T-helper 2 cell treated with Interferon-gamma antibody and Interleukin-4, amounts not matched to agents 5 μg/mL and 100 μg/mL, for 36 hours (primary cell): ENCODE measurements at regions not wholly inside any gene's neighbourhood (a gene's known extent, or its start where the extent isn't known, plus 50 kb on each side); places are given as distances from the start of the nearest gene placed in this dataset.
"Not testable (repeated sequence)": the region's sequence is repeated elsewhere in the genome, so short reads cannot be mapped to it uniquely, and the experiment has no call there.

Source experiments
- DNase-seq: peaks from one replicate; pipeline ENCODE4 v3.0.0; 2021; ENCODE audit warnings: low spot score
- H3K27ac Mint-ChIP-seq: one replicate; pipeline ENCODE4 v1.8.0; 2021; ENCODE audit warnings: mild to moderate bottlenecking, mixed read lengths
- H3K27me3 Mint-ChIP-seq: one replicate; pipeline ENCODE4 v1.8.0; 2021; ENCODE audit warnings: low read depth, mixed read lengths
- H3K36me3 Mint-ChIP-seq: one replicate; pipeline ENCODE4 v1.8.0; 2021; ENCODE audit warnings: low read depth, mixed read lengths
- H3K4me1 Mint-ChIP-seq: one replicate; pipeline ENCODE4 v1.8.0; 2021; ENCODE audit warnings: low read depth, mixed read lengths
- H3K4me3 Mint-ChIP-seq: one replicate; pipeline ENCODE4 v1.8.0; 2022; ENCODE audit warnings: mild to moderate bottlenecking, moderate library complexity, mixed read lengths
- H3K9me3 Mint-ChIP-seq: one replicate; pipeline ENCODE4 v1.8.0; 2021; ENCODE audit warnings: mixed read lengths

- Mint-ChIP-seq H3K36me3 (no peaks in the 10 kb centered on the region), H3K27ac (no peak overlapping the region), H3K27me3 (no peaks in the 10 kb centered on the region), H3K4me1 (no peaks in the 10 kb centered on the region), H3K4me3 (no peak overlapping the region), H3K9me3 (peaks cover 52% of the 10 kb centered on the region)
- DNase-seq, result no peak
Measured at GRCh38 chr5:45893309-45893708, 197.1 kb upstream of the HCN1 start.

GRCh38 chr5:45890441-45891080 lies 194.4 kb upstream of the HCN1 start:
- not testable (repeated sequence) for H3K27ac Mint-ChIP-seq, H3K4me3 Mint-ChIP-seq, H3K36me3 Mint-ChIP-seq, H3K27me3 Mint-ChIP-seq, H3K4me1 Mint-ChIP-seq, DNase-seq
- peaks cover 54% of the 10 kb centered on the region for H3K9me3 Mint-ChIP-seq

GRCh38 chr5:45862763-45863162 lies 166.6 kb upstream of the HCN1 start:
- Mint-ChIP-seq H3K9me3 (peaks cover 59% of the 10 kb centered on the region), H3K27me3 (no peaks in the 10 kb centered on the region), H3K36me3 (no peaks in the 10 kb centered on the region), H3K4me3 (no peak overlapping the region), H3K27ac (no peak overlapping the region), H3K4me1 (no peaks in the 10 kb centered on the region)
- DNase-seq, result no peak

- H3K9me3 Mint-ChIP-seq, result peaks cover 55% of the 10 kb centered on the region
- no peaks in the 10 kb centered on the region for H3K36me3 Mint-ChIP-seq
- H3K27ac Mint-ChIP-seq, result no peak overlapping the region
- H3K4me3 Mint-ChIP-seq, result no peak overlapping the region
- DNase-seq, result no peak
- H3K27me3 Mint-ChIP-seq, result no peaks in the 10 kb centered on the region
- H3K4me1 Mint-ChIP-seq, result no peaks in the 10 kb centered on the region
Measured at GRCh38 chr5:45847877-45848276, 151.7 kb upstream of the HCN1 start.

- H3K4me3 Mint-ChIP-seq, result no peak overlapping the region
- H3K36me3 Mint-ChIP-seq, result no peaks in the 10 kb centered on the region
- no peak overlapping the region for H3K27ac Mint-ChIP-seq
- DNase-seq, result no peak
- no peaks in the 10 kb centered on the region for H3K4me1 Mint-ChIP-seq
- no peaks in the 10 kb centered on the region for H3K27me3 Mint-ChIP-seq
- H3K9me3 Mint-ChIP-seq, result peaks cover 56% of the 10 kb centered on the region
Measured at GRCh38 chr5:45826055-45826454, 129.9 kb upstream of the HCN1 start.

- H3K9me3 Mint-ChIP-seq, result peaks cover 47% of the 10 kb centered on the region
- H3K4me1 Mint-ChIP-seq, result no peaks in the 10 kb centered on the region
- no peak overlapping the region for H3K4me3 Mint-ChIP-seq
- no peak overlapping the region for H3K27ac Mint-ChIP-seq
- no peaks in the 10 kb centered on the region for H3K27me3 Mint-ChIP-seq
- no peaks in the 10 kb centered on the region for H3K36me3 Mint-ChIP-seq
- DNase-seq, result no peak
Measured at GRCh38 chr5:45800331-45800730, 104.2 kb upstream of the HCN1 start.

GRCh38 chr5:45799388-45799787 lies 103.2 kb upstream of the HCN1 start:
- no peaks in the 10 kb centered on the region for H3K36me3 Mint-ChIP-seq
- H3K9me3 Mint-ChIP-seq, result peaks cover 47% of the 10 kb centered on the region

GRCh38 chr5:45796959-45797553 lies 100.9 kb upstream of the HCN1 start:
- no peaks in the 10 kb centered on the region for H3K4me1 Mint-ChIP-seq
- peaks cover 46% of the 10 kb centered on the region for H3K9me3 Mint-ChIP-seq
- H3K27ac Mint-ChIP-seq, result no peak overlapping the region
- no peak overlapping the region for H3K4me3 Mint-ChIP-seq
- no peaks in the 10 kb centered on the region for H3K36me3 Mint-ChIP-seq
- no peaks in the 10 kb centered on the region for H3K27me3 Mint-ChIP-seq
- DNase-seq, result no peak

More at GRCh38 chr5:45799388-45799787, 103.2 kb upstream of the HCN1 start:
- no peak overlapping the region for H3K4me3 Mint-ChIP-seq
- no peak for DNase-seq
- no peaks in the 10 kb centered on the region for H3K27me3 Mint-ChIP-seq
- no peak overlapping the region for H3K27ac Mint-ChIP-seq
- no peaks in the 10 kb centered on the region for H3K4me1 Mint-ChIP-seq

- H3K27me3 Mint-ChIP-seq, result no peaks in the 10 kb centered on the region
- H3K9me3 Mint-ChIP-seq, result peaks cover 43% of the 10 kb centered on the region
- no peak overlapping the region for H3K4me3 Mint-ChIP-seq
- no peaks in the 10 kb centered on the region for H3K36me3 Mint-ChIP-seq
- no peak for DNase-seq
- H3K27ac Mint-ChIP-seq, result no peak overlapping the region
- no peaks in the 10 kb centered on the region for H3K4me1 Mint-ChIP-seq
Measured at GRCh38 chr5:45795458-45795857, 99.3 kb upstream of the HCN1 start.

GRCh38 chr5:45793638-45794532 lies 97.7 kb upstream of the HCN1 start:
- no peak overlapping the region for H3K4me3 Mint-ChIP-seq
- H3K27ac Mint-ChIP-seq, result no peak overlapping the region
- H3K27me3 Mint-ChIP-seq, result no peaks in the 10 kb centered on the region
- H3K4me1 Mint-ChIP-seq, result no peaks in the 10 kb centered on the region
- H3K36me3 Mint-ChIP-seq, result no peaks in the 10 kb centered on the region
- DNase-seq, result no peak
- peaks cover 46% of the 10 kb centered on the region for H3K9me3 Mint-ChIP-seq

GRCh38 chr5:45779874-45780671 lies 83.9 kb upstream of the HCN1 start:
- peaks cover 41% of the 10 kb centered on the region for H3K9me3 Mint-ChIP-seq
- H3K27ac Mint-ChIP-seq, result no peak overlapping the region
- H3K27me3 Mint-ChIP-seq, result no peaks in the 10 kb centered on the region
- no peaks in the 10 kb centered on the region for H3K36me3 Mint-ChIP-seq
- no peaks in the 10 kb centered on the region for H3K4me1 Mint-ChIP-seq
- no peak for DNase-seq
- no peak overlapping the region for H3K4me3 Mint-ChIP-seq

- H3K36me3 Mint-ChIP-seq, result no peaks in the 10 kb centered on the region
- H3K4me1 Mint-ChIP-seq, result no peaks in the 10 kb centered on the region
- peaks cover 43% of the 10 kb centered on the region for H3K9me3 Mint-ChIP-seq
- no peak for DNase-seq
- H3K27me3 Mint-ChIP-seq, result no peaks in the 10 kb centered on the region
- H3K27ac Mint-ChIP-seq, result no peak overlapping the region
- H3K4me3 Mint-ChIP-seq, result no peak overlapping the region
Measured at GRCh38 chr5:45774528-45774927, 78.3 kb upstream of the HCN1 start.

- no peak overlapping the region for H3K4me3 Mint-ChIP-seq
- H3K4me1 Mint-ChIP-seq, result no peaks in the 10 kb centered on the region
- H3K27me3 Mint-ChIP-seq, result no peaks in the 10 kb centered on the region
- no peaks in the 10 kb centered on the region for H3K36me3 Mint-ChIP-seq
- H3K9me3 Mint-ChIP-seq, result peaks cover 46% of the 10 kb centered on the region
- H3K27ac Mint-ChIP-seq, result no peak overlapping the region
- no peak for DNase-seq
Measured at GRCh38 chr5:45772402-45772801, 76.2 kb upstream of the HCN1 start.

- peaks cover 70% of the 10 kb centered on the region for H3K9me3 Mint-ChIP-seq
- H3K27ac Mint-ChIP-seq, result no peak overlapping the region
- H3K4me1 Mint-ChIP-seq, result no peaks in the 10 kb centered on the region
- H3K27me3 Mint-ChIP-seq, result no peaks in the 10 kb centered on the region
- H3K4me3 Mint-ChIP-seq, result no peak overlapping the region
- no peaks in the 10 kb centered on the region for H3K36me3 Mint-ChIP-seq
- no peak for DNase-seq
Measured at GRCh38 chr5:45765561-45765960, 69.4 kb upstream of the HCN1 start.
